ENCODE measurements at regions not wholly inside any gene's neighbourhood (a gene's known extent, or its start where the extent isn't known, plus 50 kb on each side); places are given as distances from the start of the nearest gene placed in this dataset.

GRCh38 chr2:103780088-103780702, 1018.4 kb downstream of the TMEM182 start:
- TF ChIP-seq SUZ12 (IDR thresholded peaks at IDR 0.05; ENCODE audit: extremely low read depth, insufficient read depth, insufficient read length) (no peak), ZNF274 (IDR thresholded peaks at IDR 0.05; ENCODE audit: low read depth, low read length) (no peak)
